ENCODE measurements at regions not wholly inside any gene's neighbourhood (a gene's known extent, or its start where the extent isn't known, plus 50 kb on each side); places are given as distances from the start of the nearest gene placed in this dataset.

DNA sequence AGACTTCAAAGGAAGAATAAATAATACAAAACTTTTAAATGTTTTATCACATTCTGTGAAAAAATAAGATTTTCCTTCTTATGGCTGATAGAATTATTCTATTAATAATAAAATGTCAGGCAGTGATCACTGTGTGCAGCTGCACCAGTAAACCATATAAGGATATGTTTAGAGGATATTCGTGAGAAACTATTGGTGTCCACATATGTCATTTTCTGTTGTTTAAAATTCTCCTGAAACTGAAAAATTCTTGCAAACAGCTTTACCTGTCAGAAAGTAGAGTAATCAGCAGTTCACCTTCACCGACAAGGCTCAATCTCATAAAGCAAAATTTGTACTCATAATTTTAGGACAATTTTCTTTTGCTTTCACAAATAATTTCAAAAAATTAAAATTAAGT is 170.1 kb upstream of the KCNH7 start:
- Histone ChIP-seq H2AFZ (ENCODE audit: insufficient read depth, low read depth, low read length, poor library complexity, severe bottlenecking) (no peak overlapping the region), H4K20me1 (ENCODE audit: control insufficient read depth, insufficient read depth, low read length, poor library complexity, severe bottlenecking) (no peaks in the 10 kb centered on the region), H3K27me3 (replicated peaks in 1 of 4; ENCODE audit: control extremely low read depth in 1 of 4, control insufficient read depth in 3 of 4, insufficient read depth in 4 of 4, low read length in 3 of 4) (no peaks in the 10 kb centered on the region), H3K9ac (ENCODE audit: low read length) (no peak overlapping the region), H3K36me3 (replicated peaks in 1 of 2; ENCODE audit: control extremely low read depth in 1 of 2, control insufficient read depth in 1 of 2, extremely low read depth in 1 of 2, insufficient read depth in 2 of 2, low read length in 1 of 2) (no peaks in the 10 kb centered on the region), H3K9me3 (ENCODE audit: control extremely low read depth in 1 of 3, control insufficient read depth in 2 of 3, insufficient read depth in 1 of 3, low read length in 2 of 3) (peaks cover 0 to 1% (median 0%) of the 10 kb centered on the region in 3 donors), H3K79me2 (ENCODE audit: control insufficient read depth, insufficient read depth, low read length) (no peaks in the 10 kb centered on the region), H3K4me3 (ENCODE audit: control extremely low read depth in 1 of 5, extremely low read depth in 1 of 5, insufficient read depth in 1 of 5, low read depth in 2 of 5, low read length in 4 of 5) (no peak overlapping the region), H3K27ac (ENCODE audit: low read length in 2 of 2) (no peak overlapping the region), H3K4me2 (replicated peaks; ENCODE audit: low read depth, low read length, poor library complexity, severe bottlenecking) (no peak overlapping the region), H3K4me1 (ENCODE audit: control insufficient read depth in 2 of 2, insufficient read depth in 2 of 2, low read length in 2 of 2) (no peaks in the 10 kb centered on the region)
- Mint-ChIP-seq H3K4me1 (no peaks in the 10 kb centered on the region), H3K27me3 (no peaks in the 10 kb centered on the region), H3K9me3 (ENCODE audit: insufficient read depth) (no peaks in the 10 kb centered on the region), H3K4me3 (no peak overlapping the region), H3K27ac (no peak overlapping the region)
- intact Hi-C loops (cut with micrococcal nuclease): no loop called here
- ATAC-seq (ENCODE audit: low read depth) (no peak), DNase-seq (no peak)
- TF ChIP-seq, protein P1, sequence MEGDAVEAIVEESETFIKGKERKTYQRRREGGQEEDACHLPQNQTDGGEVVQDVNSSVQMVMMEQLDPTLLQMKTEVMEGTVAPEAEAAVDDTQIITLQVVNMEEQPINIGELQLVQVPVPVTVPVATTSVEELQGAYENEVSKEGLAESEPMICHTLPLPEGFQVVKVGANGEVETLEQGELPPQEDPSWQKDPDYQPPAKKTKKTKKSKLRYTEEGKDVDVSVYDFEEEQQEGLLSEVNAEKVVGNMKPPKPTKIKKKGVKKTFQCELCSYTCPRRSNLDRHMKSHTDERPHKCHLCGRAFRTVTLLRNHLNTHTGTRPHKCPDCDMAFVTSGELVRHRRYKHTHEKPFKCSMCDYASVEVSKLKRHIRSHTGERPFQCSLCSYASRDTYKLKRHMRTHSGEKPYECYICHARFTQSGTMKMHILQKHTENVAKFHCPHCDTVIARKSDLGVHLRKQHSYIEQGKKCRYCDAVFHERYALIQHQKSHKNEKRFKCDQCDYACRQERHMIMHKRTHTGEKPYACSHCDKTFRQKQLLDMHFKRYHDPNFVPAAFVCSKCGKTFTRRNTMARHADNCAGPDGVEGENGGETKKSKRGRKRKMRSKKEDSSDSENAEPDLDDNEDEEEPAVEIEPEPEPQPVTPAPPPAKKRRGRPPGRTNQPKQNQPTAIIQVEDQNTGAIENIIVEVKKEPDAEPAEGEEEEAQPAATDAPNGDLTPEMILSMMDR (IDR thresholded peaks at IDR 0.05): no peak
- ChIA-PET POLR2A (no interaction called here), CTCF (no interaction called here)
- no CpG with 5 or more reads among the region's 2 CpGs for WGBS (ENCODE audit: insufficient coverage)

DNA sequence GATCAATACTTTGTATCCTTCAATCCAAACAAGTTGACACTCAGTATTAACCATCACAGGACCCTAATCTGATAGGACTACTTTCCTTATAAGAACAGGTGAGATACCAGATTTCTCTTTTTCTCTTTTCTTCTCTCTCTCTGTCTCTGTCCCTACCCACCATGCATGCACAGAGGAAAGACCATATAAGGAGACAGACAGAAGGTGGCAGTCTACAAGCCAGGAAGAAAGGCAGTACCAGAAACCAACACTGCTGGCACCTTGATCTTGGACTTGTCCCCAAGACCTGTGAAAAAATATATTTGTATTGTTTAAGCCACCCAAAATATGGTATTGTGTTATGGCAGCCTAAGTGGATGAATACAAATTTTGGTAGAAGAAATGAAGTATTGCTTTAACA is 156.2 kb upstream of the KCNH7 start:
- Histone ChIP-seq H3K27ac (ENCODE audit: low read length in 2 of 2) (no peak overlapping the region), H3K9ac (ENCODE audit: low read length) (no peak overlapping the region)

More for the DNA sequence above, 156.2 kb upstream of the KCNH7 start:
- no peak overlapping the region for H3K27ac Mint-ChIP-seq
- H3K27me3 Mint-ChIP-seq: no peaks in the 10 kb centered on the region
- no peaks in the 10 kb centered on the region for H3K9me3 Mint-ChIP-seq (ENCODE audit: insufficient read depth)
- DNase-seq (no peak), ATAC-seq (ENCODE audit: low read depth) (no peak)
- no peaks in the 10 kb centered on the region for H4K20me1 ChIP-seq (ENCODE audit: control insufficient read depth, insufficient read depth, low read length, poor library complexity, severe bottlenecking)
- intact Hi-C loops (cut with micrococcal nuclease): no loop called here
- H3K4me1 Mint-ChIP-seq: no peaks in the 10 kb centered on the region
- no peaks in the 10 kb centered on the region for H3K9me3 ChIP-seq (ENCODE audit: control extremely low read depth in 1 of 3, control insufficient read depth in 2 of 3, insufficient read depth in 1 of 3, low read length in 2 of 3)
- H2AFZ ChIP-seq (ENCODE audit: insufficient read depth, low read depth, low read length, poor library complexity, severe bottlenecking): no peak overlapping the region
- POLR2A ChIA-PET: no interaction called here
- no peak overlapping the region for H3K4me3 Mint-ChIP-seq
- TF ChIP-seq, protein P1 (IDR thresholded peaks at IDR 0.05): no peak
- no peak for TF ChIP-seq EZH2 (IDR thresholded peaks at IDR 0.05; ENCODE audit: borderline replicate concordance, insufficient read depth, low read depth, low read length, poor library complexity, severe bottlenecking)
- H3K79me2 ChIP-seq (ENCODE audit: control insufficient read depth, insufficient read depth, low read length): no peaks in the 10 kb centered on the region
- no peak overlapping the region for H3K4me2 ChIP-seq (replicated peaks; ENCODE audit: low read depth, low read length, poor library complexity, severe bottlenecking)
- CTCF ChIA-PET: no interaction called here
- H3K27me3 ChIP-seq (replicated peaks in 1 of 4; ENCODE audit: control extremely low read depth in 1 of 4, control insufficient read depth in 3 of 4, insufficient read depth in 4 of 4, low read length in 3 of 4): no peaks in the 10 kb centered on the region
- no peaks in the 10 kb centered on the region for H3K4me1 ChIP-seq (ENCODE audit: control insufficient read depth in 2 of 2, insufficient read depth in 2 of 2, low read length in 2 of 2)
- H3K4me3 ChIP-seq (ENCODE audit: control extremely low read depth in 1 of 5, extremely low read depth in 1 of 5, insufficient read depth in 1 of 5, low read depth in 2 of 5, low read length in 4 of 5): no peak overlapping the region
- no peaks in the 10 kb centered on the region for H3K36me3 ChIP-seq (replicated peaks in 1 of 2; ENCODE audit: control extremely low read depth in 1 of 2, control insufficient read depth in 1 of 2, extremely low read depth in 1 of 2, insufficient read depth in 2 of 2, low read length in 1 of 2)
